Kidney (tissue), 13 donors: ENCODE measurements at regions not wholly inside any gene's neighbourhood (a gene's known extent, or its start where the extent isn't known, plus 50 kb on each side); places are given as distances from the start of the nearest gene placed in this dataset.

Experiments used
- DNase-seq, 5 donors: peaks; one replicate each; pipeline ENCODE4 v3.0.0-alpha.2; 2013 to 2020
- FAIRE-seq: peaks from 2 replicates; lab custom pipeline; 2012; peaks lifted over from hg19 to GRCh38; lab: Jason Lieb, UNC
- H3K27ac ChIP-seq, 2 donors: one replicate each; pipeline ENCODE4 v1.7.0; 2013; ENCODE audit warnings: low read depth in 2 of 2, low read length in 2 of 2, inconsistent platforms in 1 of 2
- H3K27me3 ChIP-seq: one replicate; pipeline ENCODE4 v1.7.1; 2013; ENCODE audit warnings: low read length, inconsistent platforms; ENCODE audit not compliant: control insufficient read depth, insufficient read depth
- H3K36me3 ChIP-seq, 3 donors: one replicate each; pipeline versions ENCODE4 v1.7.0 to v1.7.1; 2013; ENCODE audit warnings: low read length in 3 of 3, control low read depth in 1 of 3, inconsistent platforms in 1 of 3; ENCODE audit not compliant: insufficient read depth in 3 of 3, control insufficient read depth in 2 of 3
- H3K4me1 ChIP-seq, 3 donors: one replicate each; pipeline versions ENCODE4 v1.7.0 to v1.7.1; 2013; ENCODE audit warnings: low read length in 3 of 3, inconsistent platforms in 1 of 3, low read depth in 1 of 3; ENCODE audit not compliant: control insufficient read depth in 2 of 3, insufficient read depth in 2 of 3
- H3K4me3 ChIP-seq, 3 donors: one replicate each; pipeline versions ENCODE4 v1.7.0 to v1.8.1; 2013; ENCODE audit warnings: low read length in 3 of 3, control low read depth in 1 of 3, inconsistent platforms in 1 of 3
- H3K9ac ChIP-seq, 3 donors: one replicate each; pipeline versions ENCODE4 v1.7.0 to v1.7.1; 2013; ENCODE audit warnings: low read length in 3 of 3, control low read depth in 1 of 3, inconsistent platforms in 1 of 3
- H3K9me3 ChIP-seq, 3 donors: one replicate each; pipeline versions ENCODE4 v1.7.0 to v1.7.1; 2013; ENCODE audit warnings: low read length in 3 of 3, control low read depth in 1 of 3, inconsistent platforms in 1 of 3; ENCODE audit not compliant: control insufficient read depth in 2 of 3, insufficient read depth in 1 of 3
- CTCF ChIP-seq: IDR thresholded peaks from 3 replicates; pipeline ENCODE4 v1.5.1; 2012; ENCODE audit warnings: mild to moderate bottlenecking, moderate library complexity, borderline replicate concordance; ENCODE audit not compliant: insufficient read depth; ENCODE audit errors: extremely low read depth
- intact Hi-C: fragments of 100-400 bp; cut with DNase I; formaldehyde crosslinking; loops from one replicate; pipeline ENCODE4 v1.11.1; 2022
- donor health status: control.
- donor health status: control.
- donor health status: control.
- donor health status: control.
- donor health status: control.
- donor health status: DM: yes; HTN: yes; CAD: no.
- donor health status: Normal renal cell carcinoma (clear cell type).

GRCh38 chrX:39935411-39936064, 162.2 kb downstream of the BCOR start:
- H3K27ac ChIP-seq = no peak overlapping the region
- intact Hi-C loops = no loop called here
- H3K4me1 ChIP-seq = no peaks in the 10 kb centered on the region
- H3K27me3 ChIP-seq = no peaks in the 10 kb centered on the region
- H3K36me3 ChIP-seq = no peaks in the 10 kb centered on the region
- H3K9me3 ChIP-seq = no peaks in the 10 kb centered on the region
- H3K4me3 ChIP-seq = no peak overlapping the region
- no peak overlapping the region for H3K9ac ChIP-seq
- peak in 1 of 5 donors; percentile 63 for DNase-seq
- no peak for TF ChIP-seq CTCF
- FAIRE-seq = no peak

- intact Hi-C loops = no loop called here
- DNase-seq (peak in 4 of 5 donors; percentile 40 to 44 (median 44)), FAIRE-seq (no peak)
- H3K4me1 ChIP-seq = no peaks in the 10 kb centered on the region
- no peaks in the 10 kb centered on the region for H3K27me3 ChIP-seq
- no peak overlapping the region for H3K27ac ChIP-seq
- TF ChIP-seq CTCF = no peak
- no peaks in the 10 kb centered on the region for H3K9me3 ChIP-seq
- H3K4me3 ChIP-seq = no peak overlapping the region
- no peak overlapping the region for H3K9ac ChIP-seq
- no peaks in the 10 kb centered on the region for H3K36me3 ChIP-seq
Observed at GRCh38 chrX:39936886-39937770, 160.6 kb downstream of the BCOR start.

GRCh38 chrX:39938466-39938865, 159.3 kb downstream of the BCOR start:
- Histone ChIP-seq H3K27ac (no peak overlapping the region), H3K9me3 (no peaks in the 10 kb centered on the region), H3K4me1 (no peaks in the 10 kb centered on the region), H3K36me3 (no peaks in the 10 kb centered on the region), H3K27me3 (no peaks in the 10 kb centered on the region), H3K4me3 (no peak overlapping the region), H3K9ac (no peak overlapping the region)
- intact Hi-C loops = no loop called here
- no peak for TF ChIP-seq CTCF
- FAIRE-seq (no peak), DNase-seq (no peak)
